ENCODE measurements at regions not wholly inside any gene's neighbourhood (a gene's known extent, or its start where the extent isn't known, plus 50 kb on each side); places are given as distances from the start of the nearest gene placed in this dataset.

DNA sequence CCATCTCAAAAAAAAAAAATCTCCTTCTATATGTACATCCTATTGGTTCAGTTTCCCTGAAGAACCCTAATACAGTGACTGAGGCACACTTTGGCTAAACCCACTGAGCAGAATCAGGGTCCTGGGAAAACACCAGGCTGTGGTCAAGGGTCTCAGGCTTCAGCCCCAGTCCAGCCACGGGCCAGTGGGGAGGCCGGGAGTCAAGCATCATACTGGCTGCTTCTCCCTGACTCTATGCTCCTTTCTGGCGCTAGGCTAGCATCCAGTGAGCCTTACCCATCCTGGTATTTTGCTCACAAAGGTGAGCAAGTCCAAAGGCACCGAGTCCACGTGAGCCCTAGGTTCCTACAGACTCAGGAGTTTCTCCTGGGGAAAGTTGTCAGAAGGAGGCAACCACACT is 752.5 kb downstream of the BRD1 start:
- Histone ChIP-seq H3K27ac (no peak overlapping the region), H3K27me3 (no peaks in the 10 kb centered on the region), H3K36me3 (no peaks in the 10 kb centered on the region), H3K9me3 (no peaks in the 10 kb centered on the region), H3K4me1 (ENCODE audit: insufficient read depth) (no peaks in the 10 kb centered on the region), H3K4me3 (no peak overlapping the region)
- intact Hi-C loops (cut with DNase I), result no loop called here
- WGBS, 3 donors, result 72 to 83% (median 79%) methylated on average over 5 of the region's 5 CpGs
- TF ChIP-seq POLR2A (IDR thresholded peaks at IDR 0.05) (no peak), EP300 (IDR thresholded peaks at IDR 0.05) (no peak), CTCF (IDR thresholded peaks at IDR 0.05) (no peak)
- no peak for DNase-seq

GRCh38 chr22:49073873-49074417 is 753.7 kb downstream of the BRD1 start:
- DNase-seq, result no peak
- no peak overlapping the region for H3K27ac ChIP-seq
- intact Hi-C loops (cut with DNase I), result no loop called here
- no peaks in the 10 kb centered on the region for H3K4me1 ChIP-seq (ENCODE audit: insufficient read depth)
- TF ChIP-seq POLR2A (IDR thresholded peaks at IDR 0.05) (no peak), CTCF (IDR thresholded peaks at IDR 0.05) (no peak), EP300 (IDR thresholded peaks at IDR 0.05) (no peak)
- H3K36me3 ChIP-seq, result no peaks in the 10 kb centered on the region
- H3K4me3 ChIP-seq, result no peak overlapping the region
- no peaks in the 10 kb centered on the region for H3K27me3 ChIP-seq
- H3K9me3 ChIP-seq, result no peaks in the 10 kb centered on the region
- 85 to 95% (median 94%) methylated on average over 6 of the region's 6 CpGs for WGBS, 3 donors

DNA sequence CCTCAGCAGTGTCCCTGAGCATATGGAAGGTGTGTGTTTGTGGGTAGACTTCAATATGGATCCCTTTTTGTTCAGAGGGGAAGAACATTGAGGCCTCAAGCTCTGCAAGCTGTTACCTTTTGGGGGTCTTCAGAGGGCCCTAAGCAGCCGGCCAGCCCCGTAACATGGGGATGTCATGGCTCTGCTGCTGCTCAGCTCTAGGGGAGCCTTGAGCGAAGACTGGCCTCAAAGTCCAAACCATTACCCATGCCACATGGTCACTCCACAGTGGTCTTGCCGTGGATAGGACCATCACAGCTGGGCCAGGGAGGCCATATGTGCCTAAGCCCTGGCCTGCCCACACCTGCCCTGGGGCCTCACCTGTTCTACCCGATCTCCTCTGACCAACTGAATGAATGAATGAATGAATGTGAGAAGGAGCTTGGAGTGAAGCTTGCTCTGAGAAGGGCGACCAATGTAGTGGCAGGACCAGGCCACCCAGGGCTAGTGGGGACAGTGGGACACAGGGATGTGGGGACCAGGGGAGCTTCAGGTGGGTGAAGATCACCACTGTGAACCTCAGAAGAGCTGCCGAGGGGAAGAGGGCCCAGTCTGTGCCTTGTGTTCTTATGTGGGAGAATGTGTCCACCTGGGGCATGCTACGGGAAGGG is 754.6 kb downstream of the BRD1 start:
- no peak overlapping the region for H3K27ac ChIP-seq
- TF ChIP-seq POLR2A (IDR thresholded peaks at IDR 0.05) (no peak), EP300 (IDR thresholded peaks at IDR 0.05) (no peak), CTCF (IDR thresholded peaks at IDR 0.05) (no peak)
- no peaks in the 10 kb centered on the region for H3K4me1 ChIP-seq (ENCODE audit: insufficient read depth)
- no peak overlapping the region for H3K4me3 ChIP-seq
- intact Hi-C loops (cut with DNase I), result no loop called here
- H3K27me3 ChIP-seq, result no peaks in the 10 kb centered on the region
- 94 to 97% (median 95%) methylated on average over 8 of the region's 8 CpGs for WGBS, 3 donors
- H3K9me3 ChIP-seq, result no peaks in the 10 kb centered on the region
- peak in 1 of 5 donors; percentile 7 for DNase-seq
- H3K36me3 ChIP-seq, result no peaks in the 10 kb centered on the region

GRCh38 chr22:49070501-49070900 is 757.2 kb downstream of the BRD1 start:
- WGBS, 3 donors, result 22 to 39% (median 24%) methylated on average over 7 of the region's 7 CpGs
- H3K27me3 ChIP-seq, result no peaks in the 10 kb centered on the region
- intact Hi-C loops (cut with DNase I), result no loop called here

More at GRCh38 chr22:49070501-49070900, 757.2 kb downstream of the BRD1 start:
- no peaks in the 10 kb centered on the region for H3K36me3 ChIP-seq
- no peak overlapping the region for H3K4me3 ChIP-seq
- no peak overlapping the region for H3K27ac ChIP-seq
- H3K4me1 ChIP-seq (ENCODE audit: insufficient read depth), result no peaks in the 10 kb centered on the region
- no peaks in the 10 kb centered on the region for H3K9me3 ChIP-seq
- TF ChIP-seq POLR2A (IDR thresholded peaks at IDR 0.05), result no peak
- no peak for TF ChIP-seq CTCF (IDR thresholded peaks at IDR 0.05)
- no peak for TF ChIP-seq EP300 (IDR thresholded peaks at IDR 0.05)
- DNase-seq, result no peak
